ENCODE measurements at regions not wholly inside any gene's neighbourhood (a gene's known extent, or its start where the extent isn't known, plus 50 kb on each side); places are given as distances from the start of the nearest gene placed in this dataset.
"Not testable (repeated sequence)": the region's sequence is repeated elsewhere in the genome, so short reads cannot be mapped to it uniquely, and the experiment has no call there.

DNA sequence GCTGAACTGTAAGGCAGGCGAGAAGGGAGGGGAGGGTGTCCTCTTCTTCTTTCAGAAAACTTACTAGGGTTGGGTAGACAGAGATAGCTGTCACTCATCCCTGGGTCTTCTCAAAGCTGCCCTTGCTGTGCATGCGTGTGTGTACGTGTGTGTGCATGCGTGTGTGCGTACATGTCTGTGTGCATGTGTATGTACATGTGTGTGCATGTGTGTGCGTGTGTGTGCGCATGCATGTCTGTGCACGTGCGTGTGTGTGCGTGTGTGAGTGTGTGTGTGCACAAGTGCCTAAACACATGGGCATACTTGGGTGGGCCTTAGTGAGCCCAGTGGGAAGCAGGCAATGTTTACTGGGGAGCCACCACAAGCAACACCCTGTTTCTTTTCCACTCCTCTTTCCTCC lies 154.8 kb upstream of the TNRC6C start:
- Histone ChIP-seq H3K9me3 (ENCODE audit: insufficient read depth, low read depth) (no peaks in the 10 kb centered on the region), H3K9me2 (ENCODE audit: insufficient read depth) (no peaks in the 10 kb centered on the region), H2AFZ (no peak overlapping the region), H3K4me3 (no peak overlapping the region), H3K27me3 (ENCODE audit: insufficient read depth, low read depth) (peaks cover 52% of the 10 kb centered on the region), H3K4me1 (replicated peaks; ENCODE audit: insufficient read depth) (no peaks in the 10 kb centered on the region), H3K36me3 (ENCODE audit: low read depth) (no peaks in the 10 kb centered on the region), H3F3A (ENCODE audit: insufficient read depth, low read depth) (no peaks in the 10 kb centered on the region), H4K20me1 (ENCODE audit: insufficient read depth) (no peaks in the 10 kb centered on the region), H3K79me2 (ENCODE audit: low read depth) (no peaks in the 10 kb centered on the region), H3K4me2 (no peak overlapping the region), H3K27ac (no peak overlapping the region)
- no TSS peak for BruUV-seq (replicated peaks)
- intact Hi-C loops (cut with micrococcal nuclease; ENCODE audit: unreplicated experiment) = no loop called here
- POLR2A ChIA-PET (ENCODE audit: unreplicated experiment) = no interaction called here
- DNase-seq = no peak
- no peak for TF ChIP-seq EZH2 (IDR thresholded peaks at IDR 0.05; ENCODE audit: low read depth)
- TF ChIP-seq, protein P1, sequence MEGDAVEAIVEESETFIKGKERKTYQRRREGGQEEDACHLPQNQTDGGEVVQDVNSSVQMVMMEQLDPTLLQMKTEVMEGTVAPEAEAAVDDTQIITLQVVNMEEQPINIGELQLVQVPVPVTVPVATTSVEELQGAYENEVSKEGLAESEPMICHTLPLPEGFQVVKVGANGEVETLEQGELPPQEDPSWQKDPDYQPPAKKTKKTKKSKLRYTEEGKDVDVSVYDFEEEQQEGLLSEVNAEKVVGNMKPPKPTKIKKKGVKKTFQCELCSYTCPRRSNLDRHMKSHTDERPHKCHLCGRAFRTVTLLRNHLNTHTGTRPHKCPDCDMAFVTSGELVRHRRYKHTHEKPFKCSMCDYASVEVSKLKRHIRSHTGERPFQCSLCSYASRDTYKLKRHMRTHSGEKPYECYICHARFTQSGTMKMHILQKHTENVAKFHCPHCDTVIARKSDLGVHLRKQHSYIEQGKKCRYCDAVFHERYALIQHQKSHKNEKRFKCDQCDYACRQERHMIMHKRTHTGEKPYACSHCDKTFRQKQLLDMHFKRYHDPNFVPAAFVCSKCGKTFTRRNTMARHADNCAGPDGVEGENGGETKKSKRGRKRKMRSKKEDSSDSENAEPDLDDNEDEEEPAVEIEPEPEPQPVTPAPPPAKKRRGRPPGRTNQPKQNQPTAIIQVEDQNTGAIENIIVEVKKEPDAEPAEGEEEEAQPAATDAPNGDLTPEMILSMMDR (conservative IDR thresholded peaks at IDR 0.05) = no peak
- CTCF ChIA-PET = no interaction called here

DNA sequence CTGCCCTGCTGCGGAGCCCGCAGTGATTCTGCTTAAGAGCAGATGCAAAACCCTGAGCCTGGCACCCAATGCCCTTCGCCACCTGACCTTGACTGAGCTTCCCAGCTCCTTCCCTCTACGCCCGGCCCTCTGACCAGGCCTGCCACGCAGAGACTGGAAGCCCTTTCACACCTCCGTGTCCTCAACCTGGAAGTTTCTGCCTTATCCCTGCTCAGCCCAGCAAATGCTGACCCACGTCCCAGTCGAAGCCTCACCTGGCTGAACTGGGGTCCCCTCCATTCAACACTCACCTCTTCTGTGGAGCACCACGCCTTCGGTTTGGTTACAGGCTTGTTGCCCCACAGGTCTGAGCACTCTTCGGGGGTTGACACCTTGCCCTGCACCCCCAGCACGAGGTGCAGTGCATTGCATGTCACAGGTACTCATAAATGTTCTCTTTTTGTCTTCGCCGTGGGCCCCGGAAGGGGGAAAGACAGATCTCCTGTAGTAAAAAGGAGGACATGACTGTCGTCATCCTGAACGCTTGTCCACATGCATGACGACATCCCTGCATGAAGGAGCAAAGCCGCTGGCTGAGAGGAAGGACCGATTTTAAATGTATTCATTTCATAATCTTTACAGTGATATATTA lies 153.6 kb upstream of the TNRC6C start:
- no peak for TF ChIP-seq EZH2 (IDR thresholded peaks at IDR 0.05; ENCODE audit: low read depth)
- TF ChIP-seq, protein P1 (conservative IDR thresholded peaks at IDR 0.05) = no peak

DNA sequence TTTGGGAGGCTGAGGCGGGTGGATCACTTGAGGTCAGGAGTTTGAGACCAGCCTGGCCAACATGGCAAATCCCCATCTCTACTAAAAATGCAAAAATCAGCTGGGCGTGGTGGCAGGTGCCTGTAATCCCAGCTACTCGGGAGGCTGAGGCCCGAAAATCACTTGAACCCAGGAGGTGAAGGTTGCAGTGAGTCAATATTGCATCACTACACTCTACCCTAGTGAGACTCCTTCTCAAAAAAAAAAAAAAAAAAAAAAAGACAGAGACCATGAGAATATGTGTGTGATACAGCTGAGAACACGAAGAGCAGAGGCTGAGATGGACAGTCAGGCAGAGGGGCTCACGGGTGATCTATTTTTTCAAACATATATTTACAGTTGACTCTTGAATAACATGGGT lies 152.5 kb upstream of the TNRC6C start:
- intact Hi-C loops (cut with micrococcal nuclease; ENCODE audit: unreplicated experiment); H3K36me3 ChIP-seq (ENCODE audit: low read depth); H3F3A ChIP-seq (ENCODE audit: insufficient read depth, low read depth); CTCF ChIA-PET; H3K27ac ChIP-seq; H3K4me1 ChIP-seq (replicated peaks; ENCODE audit: insufficient read depth); H3K4me2 ChIP-seq; BruUV-seq (replicated peaks); H3K4me3 ChIP-seq; POLR2A ChIA-PET (ENCODE audit: unreplicated experiment); H4K20me1 ChIP-seq (ENCODE audit: insufficient read depth); H2AFZ ChIP-seq; H3K79me2 ChIP-seq (ENCODE audit: low read depth); H3K9me3 ChIP-seq (ENCODE audit: insufficient read depth, low read depth); H3K9me2 ChIP-seq (ENCODE audit: insufficient read depth); DNase-seq: not testable (repeated sequence)
- peaks cover 33% of the 10 kb centered on the region for H3K27me3 ChIP-seq (ENCODE audit: insufficient read depth, low read depth)

More for the DNA sequence above, 153.6 kb upstream of the TNRC6C start:
- Histone ChIP-seq H3K4me3 (no peak overlapping the region), H3F3A (ENCODE audit: insufficient read depth, low read depth) (no peaks in the 10 kb centered on the region), H3K9me3 (ENCODE audit: insufficient read depth, low read depth) (no peaks in the 10 kb centered on the region), H3K79me2 (ENCODE audit: low read depth) (no peaks in the 10 kb centered on the region), H2AFZ (no peak overlapping the region), H3K36me3 (ENCODE audit: low read depth) (no peaks in the 10 kb centered on the region), H3K4me2 (no peak overlapping the region), H3K27ac (no peak overlapping the region), H4K20me1 (ENCODE audit: insufficient read depth) (no peaks in the 10 kb centered on the region), H3K9me2 (ENCODE audit: insufficient read depth) (no peaks in the 10 kb centered on the region), H3K27me3 (ENCODE audit: insufficient read depth, low read depth) (peaks cover 41% of the 10 kb centered on the region), H3K4me1 (replicated peaks; ENCODE audit: insufficient read depth) (no peaks in the 10 kb centered on the region)
- ChIA-PET CTCF (no interaction called here), POLR2A (ENCODE audit: unreplicated experiment) (no interaction called here)
- BruUV-seq (replicated peaks) = no TSS peak
- DNase-seq = no peak
- intact Hi-C loops (cut with micrococcal nuclease; ENCODE audit: unreplicated experiment) = no loop called here
